HG03025 (cell line): ENCODE measurements at regions not wholly inside any gene's neighbourhood (a gene's known extent, or its start where the extent isn't known, plus 50 kb on each side); places are given as distances from the start of the nearest gene placed in this dataset.
A peak's percentile ranks its signal among the peaks of the same experiment; 100 is the strongest.
"Not testable (repeated sequence)": the region's sequence is repeated elsewhere in the genome, so short reads cannot be mapped to it uniquely, and the experiment has no call there.

Source experiments
- ATAC-seq: cut with Tn5 transposase; IDR thresholded peaks from one replicate; pipeline ENCODE4 v1.9.1; 2021; ENCODE audit warnings: mild to moderate bottlenecking, moderate library complexity; ENCODE audit not compliant: unreplicated experiment, low FRiP score

- ATAC-seq, result no peak
Observed at GRCh38 chr4:26035921-26036320, 121.9 kb downstream of the SMIM20 start.

- ATAC-seq, result no peak
Observed at GRCh38 chr4:26039639-26040359, 125.8 kb downstream of the SMIM20 start.

- ATAC-seq, result no peak
Observed at GRCh38 chr4:26044524-26044923, 130.5 kb downstream of the SMIM20 start.

GRCh38 chr4:26044983-26045382, 131.0 kb downstream of the SMIM20 start:
- no peak for ATAC-seq

- ATAC-seq, result no peak
Observed at GRCh38 chr4:26047795-26048194, 133.8 kb downstream of the SMIM20 start.

GRCh38 chr4:26048378-26048882, 134.4 kb downstream of the SMIM20 start:
- ATAC-seq, result no peak

- no peak for ATAC-seq
Observed at GRCh38 chr4:26048950-26049349, 134.9 kb downstream of the SMIM20 start.

GRCh38 chr4:26049447-26049846, 135.4 kb downstream of the SMIM20 start:
- ATAC-seq, result no peak

GRCh38 chr4:26050212-26050643, 136.2 kb downstream of the SMIM20 start:
- no peak for ATAC-seq

- ATAC-seq, result no peak
Observed at GRCh38 chr4:26050671-26051070, 136.7 kb downstream of the SMIM20 start.

- no peak for ATAC-seq
Observed at GRCh38 chr4:26051240-26051639, 137.2 kb downstream of the SMIM20 start.

- no peak for ATAC-seq
Observed at GRCh38 chr4:26052663-26053541, 138.9 kb downstream of the SMIM20 start.

GRCh38 chr4:26053761-26054160, 139.7 kb downstream of the SMIM20 start:
- no peak for ATAC-seq

GRCh38 chr4:26055855-26056254, 141.8 kb downstream of the SMIM20 start:
- ATAC-seq, result no peak

GRCh38 chr4:26056406-26056805, 142.4 kb downstream of the SMIM20 start:
- no peak for ATAC-seq

- ATAC-seq, result not testable (repeated sequence)
Observed at GRCh38 chr4:26057839-26058238, 143.8 kb downstream of the SMIM20 start.

GRCh38 chr4:26058537-26058936, 144.5 kb downstream of the SMIM20 start:
- peak; percentile 68 for ATAC-seq

GRCh38 chr4:26059391-26060154, 145.6 kb downstream of the SMIM20 start:
- ATAC-seq, result no peak

- no peak for ATAC-seq
Observed at GRCh38 chr4:26060286-26060685, 146.3 kb downstream of the SMIM20 start.

GRCh38 chr4:26061248-26061986, 147.4 kb downstream of the SMIM20 start:
- no peak for ATAC-seq
